GM10266 (cell line): ENCODE measurements at regions not wholly inside any gene's neighbourhood (a gene's known extent, or its start where the extent isn't known, plus 50 kb on each side); places are given as distances from the start of the nearest gene placed in this dataset.

Source experiments
- DNase-seq: peaks from one replicate; pipeline ENCODE4 v3.0.0; 2012; ENCODE audit errors: extremely low spot score
- CTCF ChIP-seq: IDR thresholded peaks from 2 replicates; pipeline ENCODE4 v1.5.1; 2012; ENCODE audit warnings: mild to moderate bottlenecking, low read depth; ENCODE audit not compliant: control insufficient read depth, insufficient read depth; ENCODE audit errors: missing control alignments

GRCh38 chr18:55642191-55642590 is 54.2 kb upstream of the TCF4 start:
- TF ChIP-seq CTCF, result no peak
- no peak for DNase-seq

- TF ChIP-seq CTCF, result no peak
- DNase-seq, result no peak
Observed at GRCh38 chr18:55641486-55641885, 53.5 kb upstream of the TCF4 start.
